ENCODE measurements at regions not wholly inside any gene's neighbourhood (a gene's known extent, or its start where the extent isn't known, plus 50 kb on each side); places are given as distances from the start of the nearest gene placed in this dataset.

DNA sequence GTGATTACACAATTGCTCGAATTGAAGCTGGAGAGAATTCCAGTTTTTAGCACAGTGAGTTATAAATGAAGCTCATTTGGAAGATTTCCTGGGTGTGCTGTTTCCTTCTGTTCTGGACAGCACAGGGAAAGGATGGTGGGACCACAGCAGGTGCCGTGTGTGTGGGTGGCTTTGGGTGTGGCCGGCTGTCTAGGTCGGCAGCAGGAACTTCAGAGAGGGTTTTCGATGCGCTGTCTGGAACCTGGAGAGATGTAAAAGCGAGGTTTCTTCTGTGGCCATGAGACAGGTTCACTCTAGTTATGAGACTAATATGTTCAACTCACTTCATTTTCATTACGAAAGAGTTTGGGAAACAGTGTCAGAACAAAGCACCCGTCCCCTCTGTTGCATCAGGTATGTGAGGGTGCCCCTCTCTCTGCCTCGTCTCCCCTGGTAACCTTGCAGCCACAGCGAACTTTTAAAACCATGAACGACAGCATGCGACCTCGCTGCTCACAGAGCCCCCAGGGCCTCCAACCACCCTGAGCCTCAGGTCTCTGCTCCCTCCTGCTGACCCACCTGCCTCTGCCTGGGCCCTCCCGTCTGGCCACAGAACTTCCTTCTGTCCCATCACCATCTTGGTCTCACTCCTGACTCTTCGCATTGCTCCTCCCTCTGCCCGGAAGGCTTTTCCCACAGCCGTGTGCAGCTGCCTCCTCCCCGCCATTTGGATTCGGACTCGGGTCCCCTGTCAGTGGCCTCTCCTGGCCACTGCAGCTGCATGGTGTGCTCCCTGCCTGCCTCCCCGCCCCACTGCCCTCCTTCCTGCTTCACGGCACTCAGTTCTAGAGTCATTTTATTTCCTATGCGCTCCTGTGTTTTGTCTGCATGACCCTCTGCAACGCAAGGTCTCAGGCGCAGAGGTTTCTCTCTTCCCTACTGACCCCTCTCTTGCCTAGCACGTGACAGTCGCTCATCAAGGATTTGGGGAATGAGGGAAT is 151.2 kb downstream of the NDUFA10 start:
- 67 to 82% methylated on average over 28 of the region's 28 CpGs for WGBS, 2 donors
- Histone ChIP-seq H3K4me1 (no peaks in the 10 kb centered on the region), H3K27ac (no peak overlapping the region), H3K9me3 (no peaks in the 10 kb centered on the region), H3K4me3 (no peak overlapping the region), H3K36me3 (ENCODE audit: low read depth, missing control alignments) (no peaks in the 10 kb centered on the region), H3K27me3 (no peaks in the 10 kb centered on the region)
- peak; percentile 7 for DNase-seq
- intact Hi-C loops (cut with DNase I; ENCODE audit: low total_unique reads) = no loop called here
- TF ChIP-seq POLR2A (IDR thresholded peaks at IDR 0.05) = no peak
- TF ChIP-seq, protein P1, sequence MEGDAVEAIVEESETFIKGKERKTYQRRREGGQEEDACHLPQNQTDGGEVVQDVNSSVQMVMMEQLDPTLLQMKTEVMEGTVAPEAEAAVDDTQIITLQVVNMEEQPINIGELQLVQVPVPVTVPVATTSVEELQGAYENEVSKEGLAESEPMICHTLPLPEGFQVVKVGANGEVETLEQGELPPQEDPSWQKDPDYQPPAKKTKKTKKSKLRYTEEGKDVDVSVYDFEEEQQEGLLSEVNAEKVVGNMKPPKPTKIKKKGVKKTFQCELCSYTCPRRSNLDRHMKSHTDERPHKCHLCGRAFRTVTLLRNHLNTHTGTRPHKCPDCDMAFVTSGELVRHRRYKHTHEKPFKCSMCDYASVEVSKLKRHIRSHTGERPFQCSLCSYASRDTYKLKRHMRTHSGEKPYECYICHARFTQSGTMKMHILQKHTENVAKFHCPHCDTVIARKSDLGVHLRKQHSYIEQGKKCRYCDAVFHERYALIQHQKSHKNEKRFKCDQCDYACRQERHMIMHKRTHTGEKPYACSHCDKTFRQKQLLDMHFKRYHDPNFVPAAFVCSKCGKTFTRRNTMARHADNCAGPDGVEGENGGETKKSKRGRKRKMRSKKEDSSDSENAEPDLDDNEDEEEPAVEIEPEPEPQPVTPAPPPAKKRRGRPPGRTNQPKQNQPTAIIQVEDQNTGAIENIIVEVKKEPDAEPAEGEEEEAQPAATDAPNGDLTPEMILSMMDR (IDR thresholded peaks at IDR 0.05) = no peak

DNA sequence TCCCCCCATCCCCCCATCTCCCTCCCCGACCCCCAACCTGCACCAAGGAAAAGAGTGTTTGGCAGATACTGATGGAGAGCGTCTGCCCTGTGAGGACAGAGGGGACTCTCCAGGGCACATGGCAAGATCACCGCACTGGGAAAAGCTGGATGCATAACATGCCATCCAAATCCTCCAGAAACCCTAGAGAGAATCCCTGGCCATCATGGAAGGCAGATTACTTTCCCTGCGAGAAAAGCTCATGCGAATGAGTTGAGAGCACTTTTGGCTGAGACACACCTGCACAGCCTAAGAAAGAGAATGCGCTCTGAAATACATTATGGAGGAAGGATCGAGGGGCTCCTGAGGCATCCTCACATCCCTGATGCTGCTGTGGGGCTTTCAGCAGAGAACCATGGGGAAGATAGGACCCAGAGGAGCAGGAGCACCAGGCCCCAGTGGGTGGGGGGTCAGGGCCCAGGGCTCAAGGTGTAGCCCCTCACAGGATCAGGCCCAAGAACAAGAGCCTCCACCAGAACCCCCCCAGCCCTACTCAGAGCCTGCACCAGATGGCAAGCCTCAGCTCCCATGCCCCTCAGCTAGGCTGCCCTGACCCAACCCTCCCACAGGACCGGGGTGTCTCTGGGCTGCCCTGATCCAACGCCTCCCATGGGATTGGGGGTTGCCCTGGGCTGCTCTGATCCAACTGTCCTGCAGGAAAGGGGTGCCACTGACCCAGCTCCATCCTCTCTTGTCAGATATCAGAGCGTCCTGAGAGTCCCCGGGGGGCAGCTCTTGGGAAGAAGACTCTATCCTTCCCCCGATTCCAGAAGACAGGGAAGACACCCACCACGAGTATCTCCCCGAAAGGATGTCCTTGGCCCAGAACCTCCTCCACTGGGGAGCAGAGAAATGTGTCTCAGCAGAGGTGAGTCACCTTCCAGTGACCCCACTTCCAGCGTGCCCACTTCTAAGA is 153.4 kb downstream of the NDUFA10 start:
- WGBS, 2 donors = 66 to 81% methylated on average over 10 to 15 of the region's 15 CpGs
- Histone ChIP-seq H3K27ac (no peak overlapping the region), H3K27me3 (no peaks in the 10 kb centered on the region), H3K9me3 (no peaks in the 10 kb centered on the region), H3K36me3 (ENCODE audit: low read depth, missing control alignments) (no peaks in the 10 kb centered on the region), H3K4me3 (no peak overlapping the region), H3K4me1 (no peaks in the 10 kb centered on the region)
- intact Hi-C loops (cut with DNase I; ENCODE audit: low total_unique reads) = no loop called here
- TF ChIP-seq, protein P1 (IDR thresholded peaks at IDR 0.05) = no peak
- TF ChIP-seq POLR2A (IDR thresholded peaks at IDR 0.05) = no peak
- DNase-seq = peak; percentile 2

DNA sequence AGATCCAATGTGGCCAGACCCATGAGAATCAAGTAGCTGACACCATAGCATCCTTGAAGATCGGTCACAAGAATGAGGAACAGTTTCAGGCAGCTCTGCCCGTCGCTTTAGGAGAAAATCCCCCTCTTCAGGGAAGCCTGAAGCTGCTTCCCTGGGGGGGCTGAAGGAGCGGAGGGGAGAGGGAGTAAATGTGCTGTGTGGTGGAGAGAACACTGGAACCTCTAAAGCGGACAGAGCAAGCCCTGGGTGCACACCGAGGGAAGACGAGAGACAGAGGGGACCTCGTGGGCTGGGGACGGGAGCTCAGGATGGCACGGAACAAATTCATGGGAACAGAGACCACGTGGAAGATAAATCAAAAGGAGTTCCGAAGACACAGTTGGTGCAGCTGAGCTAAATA is 154.3 kb downstream of the NDUFA10 start:
- Histone ChIP-seq H3K27me3 (no peaks in the 10 kb centered on the region), H3K4me1 (no peaks in the 10 kb centered on the region), H3K36me3 (ENCODE audit: low read depth, missing control alignments) (no peaks in the 10 kb centered on the region), H3K9me3 (no peaks in the 10 kb centered on the region), H3K4me3 (no peak overlapping the region), H3K27ac (no peak overlapping the region)
- no peak for TF ChIP-seq POLR2A (IDR thresholded peaks at IDR 0.05)
- TF ChIP-seq, protein P1 (IDR thresholded peaks at IDR 0.05) = no peak
- 76 to 80% methylated on average over 12 of the region's 12 CpGs for WGBS, 2 donors
- DNase-seq = peak; percentile 3
- intact Hi-C loops (cut with DNase I; ENCODE audit: low total_unique reads) = no loop called here

DNA sequence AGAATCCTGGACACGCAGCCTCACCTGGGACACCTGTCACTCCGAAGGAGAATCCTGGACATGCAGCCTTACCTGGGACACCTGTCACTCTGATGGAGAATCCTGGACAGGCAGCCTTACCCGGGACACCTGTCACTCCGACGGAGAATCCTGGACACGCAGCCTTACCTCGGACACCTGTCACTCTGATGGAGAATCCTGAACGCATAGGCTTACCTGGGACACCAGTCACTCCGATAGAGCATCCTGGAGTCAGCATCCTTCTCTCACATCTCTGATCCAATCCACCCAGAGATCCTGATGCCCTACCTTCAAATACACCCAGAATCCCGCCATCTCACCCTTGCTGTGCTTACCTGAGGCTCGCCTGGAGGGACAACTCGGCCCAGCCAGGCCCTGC is 154.9 kb downstream of the NDUFA10 start:
- DNase-seq = no peak
- Histone ChIP-seq H3K4me3 (no peak overlapping the region), H3K9me3 (no peaks in the 10 kb centered on the region), H3K36me3 (ENCODE audit: low read depth, missing control alignments) (no peaks in the 10 kb centered on the region), H3K27ac (no peak overlapping the region), H3K4me1 (no peaks in the 10 kb centered on the region), H3K27me3 (no peaks in the 10 kb centered on the region)
- 93 to 97% methylated on average over 11 to 12 of the region's 12 CpGs for WGBS, 2 donors
- intact Hi-C loops (cut with DNase I; ENCODE audit: low total_unique reads) = no loop called here
- TF ChIP-seq, protein P1 (IDR thresholded peaks at IDR 0.05) = no peak
- no peak for TF ChIP-seq POLR2A (IDR thresholded peaks at IDR 0.05)

Data from testis (tissue), 2 donors.